NCI-H1105 (cell line): ENCODE measurements at regions not wholly inside any gene's neighbourhood (a gene's known extent, or its start where the extent isn't known, plus 50 kb on each side); places are given as distances from the start of the nearest gene placed in this dataset.

Source experiments
- DNase-seq: peaks from one replicate; lab custom pipeline; 2025; lab: John Stamatoyannopoulos, UW

- DNase-seq, result no peak
These were observed 53.1 kb upstream of the UBL3 start for GRCh38 chr13:29903543-29903942.

GRCh38 chr13:29902632-29903305 lies 52.4 kb upstream of the UBL3 start:
- DNase-seq, result no peak

GRCh38 chr13:29901710-29902631 lies 51.6 kb upstream of the UBL3 start:
- DNase-seq, result no peak
